Cardiac muscle cell (in vitro differentiated cells and primary cell): ENCODE measurements at regions not wholly inside any gene's neighbourhood (a gene's known extent, or its start where the extent isn't known, plus 50 kb on each side); places are given as distances from the start of the nearest gene placed in this dataset.

ENCODE experiments used
- DNase-seq, 2 donors: peaks; one replicate each; pipeline versions ENCODE4 v3.0.0 to v3.0.0-alpha.2; 2010 to 2017; ENCODE audit warnings: low read depth in 1 of 2, low spot score in 1 of 2
- H3K27ac ChIP-seq: fragments of 200-600 bp; sonication (generic); 2 replicates; pipeline ENCODE4 v1.5.1; 2016
- H3K27me3 ChIP-seq: fragments of 200-600 bp; sonication (generic); 2 replicates; pipeline ENCODE4 v1.6.0; 2016; ENCODE audit warnings: control low read depth
- H3K36me3 ChIP-seq: fragments of 200-600 bp; sonication (generic); 2 replicates; pipeline ENCODE4 v1.5.1; 2016; ENCODE audit warnings: control low read depth
- H3K4me1 ChIP-seq: fragments of 200-600 bp; sonication (generic); 2 replicates; pipeline ENCODE4 v1.8.1; 2017; ENCODE audit warnings: low read depth, mild to moderate bottlenecking, mixed run types
- H3K4me3 ChIP-seq: fragments of 200-600 bp; sonication (generic); 2 replicates; pipeline ENCODE4 v1.5.1; 2016; ENCODE audit warnings: mild to moderate bottlenecking
- H3K9me3 ChIP-seq: fragments of 200-600 bp; sonication (generic); 2 replicates; pipeline ENCODE4 v1.5.1; 2017; ENCODE audit warnings: low read depth, mild to moderate bottlenecking, control low read depth
- TF ChIP-seq, protein P1 (sequence below): IDR thresholded peaks from 2 replicates; pipeline ENCODE4 v1.5.1; 2012; ENCODE audit warnings: low read depth, mild to moderate bottlenecking, low read length

DNA sequence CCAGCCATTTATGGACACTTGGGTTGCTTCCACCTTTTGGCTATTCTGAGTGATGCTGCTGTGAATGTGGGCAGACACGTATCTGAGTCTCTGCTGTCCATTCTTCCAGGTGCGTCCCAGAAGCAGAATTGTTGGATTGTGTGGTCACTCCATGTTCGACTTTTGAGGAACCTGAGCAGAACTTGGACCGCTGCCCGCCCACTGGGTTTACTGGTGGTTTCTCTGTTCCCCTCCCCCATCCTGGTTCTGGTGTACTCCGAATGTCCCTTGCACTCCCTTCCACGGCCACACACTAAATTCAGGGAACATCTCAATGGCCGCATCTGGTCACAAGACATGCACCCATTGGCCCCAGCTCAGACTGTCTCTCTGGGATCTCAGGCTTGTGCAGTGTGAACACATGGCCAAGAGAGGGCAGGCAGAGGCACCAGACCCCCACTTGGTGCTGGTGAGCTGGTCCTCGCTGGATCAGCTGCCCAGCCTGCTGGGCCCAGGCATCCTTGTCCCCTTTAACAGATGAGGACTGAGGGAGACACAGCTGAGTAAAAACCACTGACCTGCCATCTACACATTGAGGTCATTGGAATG is 565.1 kb downstream of the NPHP4 start:
- peaks cover 18% of the 10 kb centered on the region for H3K27me3 ChIP-seq
- H3K4me1 ChIP-seq: no peaks in the 10 kb centered on the region
- no peak for DNase-seq
- H3K36me3 ChIP-seq: no peaks in the 10 kb centered on the region
- no peak overlapping the region for H3K27ac ChIP-seq
- no peaks in the 10 kb centered on the region for H3K9me3 ChIP-seq
- H3K4me3 ChIP-seq: no peak overlapping the region
- TF ChIP-seq, protein P1, sequence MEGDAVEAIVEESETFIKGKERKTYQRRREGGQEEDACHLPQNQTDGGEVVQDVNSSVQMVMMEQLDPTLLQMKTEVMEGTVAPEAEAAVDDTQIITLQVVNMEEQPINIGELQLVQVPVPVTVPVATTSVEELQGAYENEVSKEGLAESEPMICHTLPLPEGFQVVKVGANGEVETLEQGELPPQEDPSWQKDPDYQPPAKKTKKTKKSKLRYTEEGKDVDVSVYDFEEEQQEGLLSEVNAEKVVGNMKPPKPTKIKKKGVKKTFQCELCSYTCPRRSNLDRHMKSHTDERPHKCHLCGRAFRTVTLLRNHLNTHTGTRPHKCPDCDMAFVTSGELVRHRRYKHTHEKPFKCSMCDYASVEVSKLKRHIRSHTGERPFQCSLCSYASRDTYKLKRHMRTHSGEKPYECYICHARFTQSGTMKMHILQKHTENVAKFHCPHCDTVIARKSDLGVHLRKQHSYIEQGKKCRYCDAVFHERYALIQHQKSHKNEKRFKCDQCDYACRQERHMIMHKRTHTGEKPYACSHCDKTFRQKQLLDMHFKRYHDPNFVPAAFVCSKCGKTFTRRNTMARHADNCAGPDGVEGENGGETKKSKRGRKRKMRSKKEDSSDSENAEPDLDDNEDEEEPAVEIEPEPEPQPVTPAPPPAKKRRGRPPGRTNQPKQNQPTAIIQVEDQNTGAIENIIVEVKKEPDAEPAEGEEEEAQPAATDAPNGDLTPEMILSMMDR: no peak

DNA sequence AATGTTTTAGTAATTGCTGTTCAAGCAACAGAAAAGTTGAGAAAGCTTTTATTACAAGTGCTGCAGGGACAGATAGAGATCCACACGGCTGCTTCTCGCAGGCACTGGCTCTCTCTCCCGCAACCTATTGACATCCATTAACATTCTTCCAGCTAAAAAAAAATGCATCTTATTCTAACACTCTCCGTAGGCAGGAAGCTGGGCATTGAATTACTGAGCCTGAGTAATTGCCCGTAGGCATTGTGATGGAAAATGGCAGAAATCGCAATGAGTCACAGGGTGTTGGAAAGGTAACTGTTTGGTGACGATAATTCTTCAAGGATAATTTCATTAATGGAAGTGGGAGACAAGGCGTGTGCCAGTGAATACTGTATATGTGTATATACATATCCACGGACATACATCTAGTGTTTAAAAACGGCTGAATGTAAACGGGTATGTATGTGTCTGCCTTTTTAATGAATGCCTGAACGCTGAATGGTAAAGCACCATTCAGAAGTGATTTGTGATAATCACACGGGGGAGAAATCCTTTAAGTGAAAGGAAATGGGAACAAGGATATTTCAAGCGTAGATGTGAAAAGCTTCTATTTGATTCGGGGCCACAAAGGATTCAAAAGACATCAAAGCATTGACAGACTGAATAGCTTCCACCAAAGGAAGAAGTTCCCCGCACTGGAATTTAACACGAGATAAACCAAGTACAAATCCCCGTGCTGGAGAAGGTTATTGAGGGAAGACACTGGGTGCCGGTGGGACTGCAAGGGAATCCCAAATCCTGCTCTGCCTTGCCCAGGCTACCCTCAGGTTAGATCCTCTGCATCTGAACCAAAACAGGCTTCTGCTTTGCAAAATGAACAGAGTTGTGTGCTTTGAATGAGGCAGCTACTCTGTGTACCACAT is 567.2 kb downstream of the NPHP4 start:
- H3K9me3 ChIP-seq: no peaks in the 10 kb centered on the region
- H3K27ac ChIP-seq: no peak overlapping the region
- TF ChIP-seq, protein P1: no peak
- no peak for DNase-seq
- H3K27me3 ChIP-seq: peaks cover 18% of the 10 kb centered on the region
- no peaks in the 10 kb centered on the region for H3K36me3 ChIP-seq
- H3K4me3 ChIP-seq: no peak overlapping the region
- no peaks in the 10 kb centered on the region for H3K4me1 ChIP-seq

DNA sequence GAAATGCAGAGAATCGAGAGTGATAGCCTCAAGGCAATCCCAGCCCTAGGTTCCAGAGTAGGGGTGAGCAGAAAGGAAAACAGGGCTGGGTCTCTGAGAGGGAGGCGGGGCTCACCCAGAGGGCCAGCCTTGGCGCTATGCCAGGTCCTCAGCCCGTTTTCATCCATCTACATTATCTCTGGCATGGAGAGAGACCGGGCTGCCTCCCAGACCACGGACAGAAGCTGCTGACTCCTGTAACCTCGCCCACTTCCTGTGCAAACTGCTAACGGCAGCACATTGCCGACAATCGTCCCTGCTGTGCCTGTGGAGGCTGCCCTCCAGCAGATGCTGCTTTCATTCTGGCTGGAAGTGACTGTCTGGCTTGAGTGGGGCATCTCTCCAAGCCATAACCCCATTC is 569.1 kb downstream of the NPHP4 start:
- Histone ChIP-seq H3K36me3 (no peaks in the 10 kb centered on the region), H3K9me3 (no peaks in the 10 kb centered on the region), H3K4me3 (no peak overlapping the region), H3K4me1 (no peaks in the 10 kb centered on the region), H3K27me3 (peaks cover 18% of the 10 kb centered on the region), H3K27ac (no peak overlapping the region)
- DNase-seq: peak in 1 of 2 donors; percentile 13
- TF ChIP-seq, protein P1: no peak

DNA sequence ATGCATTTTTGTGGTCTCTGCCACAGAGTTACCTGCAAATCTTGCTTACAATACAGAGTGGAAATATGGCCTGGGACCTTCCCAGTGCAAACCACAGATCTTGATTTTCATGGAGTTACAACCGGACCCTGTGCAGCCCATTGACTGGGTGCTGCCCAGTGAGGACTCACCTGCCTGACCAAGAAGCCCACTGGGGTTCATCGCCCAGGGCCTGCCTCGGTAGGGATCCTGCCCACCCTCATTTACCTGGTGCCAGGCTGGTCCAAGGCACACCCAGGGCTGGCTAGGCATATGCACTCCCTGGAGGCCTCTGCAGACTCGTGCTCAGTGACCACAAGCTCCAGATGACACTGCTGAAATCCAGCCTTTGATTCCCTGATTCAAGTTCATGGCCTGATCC is 572.7 kb downstream of the NPHP4 start:
- H3K9me3 ChIP-seq: no peaks in the 10 kb centered on the region
- TF ChIP-seq, protein P1: no peak

DNA sequence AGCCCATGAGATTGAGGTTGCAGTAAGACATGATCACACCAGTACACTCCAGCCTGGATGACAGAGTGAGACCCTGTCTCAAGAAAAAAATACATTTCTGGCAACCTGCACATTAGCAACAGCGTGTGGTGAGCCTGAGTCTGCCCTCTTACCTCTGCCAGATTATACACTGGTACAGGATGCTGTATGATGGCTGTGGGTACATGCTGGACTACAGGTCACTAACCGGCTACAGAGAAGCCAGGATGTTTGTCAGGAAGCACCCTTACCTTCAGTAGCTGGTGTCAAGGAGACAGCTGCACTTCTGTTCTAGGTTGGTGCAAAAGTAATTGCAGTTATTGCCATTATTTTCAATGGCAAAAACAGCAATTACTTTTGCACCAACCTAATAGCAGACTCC is 575.7 kb downstream of the NPHP4 start:
- Histone ChIP-seq H3K4me1 (no peaks in the 10 kb centered on the region), H3K27me3 (no peaks in the 10 kb centered on the region), H3K36me3 (no peaks in the 10 kb centered on the region), H3K4me3 (no peak overlapping the region), H3K27ac (no peak overlapping the region), H3K9me3 (no peaks in the 10 kb centered on the region)
- TF ChIP-seq, protein P1: no peak
- no peak for DNase-seq

More for the DNA sequence above, 572.7 kb downstream of the NPHP4 start:
- no peak for DNase-seq
- Histone ChIP-seq H3K4me3 (no peak overlapping the region), H3K27ac (no peak overlapping the region), H3K4me1 (no peaks in the 10 kb centered on the region), H3K36me3 (no peaks in the 10 kb centered on the region), H3K27me3 (peaks cover 6% of the 10 kb centered on the region)
